ENCODE measurements at regions not wholly inside any gene's neighbourhood (a gene's known extent, or its start where the extent isn't known, plus 50 kb on each side); places are given as distances from the start of the nearest gene placed in this dataset.
"Not testable (repeated sequence)": the region's sequence is repeated elsewhere in the genome, so short reads cannot be mapped to it uniquely, and the experiment has no call there.

- DNase-seq: no peak
Measured at GRCh38 chr5:18379189-18379588, 744.9 kb downstream of the TAF11L14 start.

GRCh38 chr5:18380729-18381362 lies 746.6 kb downstream of the TAF11L14 start:
- DNase-seq: no peak

GRCh38 chr5:18393565-18394442 lies 759.5 kb downstream of the TAF11L14 start:
- DNase-seq: peak; percentile 49

- DNase-seq: no peak
Measured at GRCh38 chr5:18394443-18394804, 760.2 kb downstream of the TAF11L14 start.

- DNase-seq: no peak
Measured at GRCh38 chr5:18395126-18396110, 761.2 kb downstream of the TAF11L14 start.

GRCh38 chr5:18397371-18397770 lies 763.1 kb downstream of the TAF11L14 start:
- DNase-seq: no peak

- peak; percentile 3 for DNase-seq
Measured at GRCh38 chr5:18397891-18398290, 763.6 kb downstream of the TAF11L14 start.

GRCh38 chr5:18399461-18400327 lies 765.4 kb downstream of the TAF11L14 start:
- not testable (repeated sequence) for DNase-seq

- no peak for DNase-seq
Measured at GRCh38 chr5:18403141-18403540, 768.9 kb downstream of the TAF11L14 start.

GRCh38 chr5:18403941-18404438 lies 769.7 kb downstream of the TAF11L14 start:
- DNase-seq: no peak

- DNase-seq: no peak
Measured at GRCh38 chr5:18420711-18421110, 786.5 kb downstream of the TAF11L14 start.

GRCh38 chr5:18433336-18433735 lies 799.1 kb downstream of the TAF11L14 start:
- no peak for DNase-seq

GRCh38 chr5:18438126-18438525 lies 803.9 kb downstream of the TAF11L14 start:
- DNase-seq: no peak

GRCh38 chr5:18455521-18455920 lies 821.3 kb downstream of the TAF11L14 start:
- DNase-seq: no peak

GRCh38 chr5:18457255-18457654 lies 823.0 kb downstream of the TAF11L14 start:
- no peak for DNase-seq

GRCh38 chr5:18461766-18462165 lies 827.5 kb downstream of the TAF11L14 start:
- DNase-seq: no peak

GRCh38 chr5:18465833-18466681 lies 831.8 kb downstream of the TAF11L14 start:
- DNase-seq: peak; percentile 64

GRCh38 chr5:18466731-18467130 lies 832.5 kb downstream of the TAF11L14 start:
- no peak for DNase-seq

GRCh38 chr5:18471791-18472190 lies 837.5 kb downstream of the TAF11L14 start:
- DNase-seq: not testable (repeated sequence)

GRCh38 chr5:18483451-18483850 lies 849.2 kb downstream of the TAF11L14 start:
- DNase-seq: no peak

- peak; percentile 11 for DNase-seq
Measured at GRCh38 chr5:18487928-18488480, 853.7 kb downstream of the TAF11L14 start.

Measured in fibroblast of upper back skin (primary cell).